ENCODE measurements at regions not wholly inside any gene's neighbourhood (a gene's known extent, or its start where the extent isn't known, plus 50 kb on each side); places are given as distances from the start of the nearest gene placed in this dataset.
"Not testable (repeated sequence)": the region's sequence is repeated elsewhere in the genome, so short reads cannot be mapped to it uniquely, and the experiment has no call there.

DNA sequence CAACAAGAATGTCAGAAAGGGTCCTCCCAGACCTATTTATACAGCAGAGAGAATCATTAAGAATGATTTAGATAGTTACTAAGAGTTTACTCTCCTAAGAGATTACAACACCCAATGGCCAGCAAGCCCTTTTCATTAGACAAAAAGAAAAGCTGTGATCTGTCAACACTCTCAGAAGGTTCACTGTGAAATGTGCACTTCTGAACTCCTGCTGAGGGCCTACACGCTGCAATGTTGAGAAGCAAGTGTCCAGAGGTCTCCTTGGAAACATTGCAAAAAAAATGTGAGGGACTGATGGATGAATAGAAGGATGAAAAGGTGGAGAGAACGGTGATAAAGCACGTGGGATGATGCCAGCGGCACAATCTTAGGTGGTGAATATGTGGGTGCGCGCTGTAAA, 70.8 kb downstream of the GOLGA6L6 start:
- TF ChIP-seq ZNF274 (IDR thresholded peaks at IDR 0.05; ENCODE audit: low read depth, low read length); YY1 (IDR thresholded peaks at IDR 0.05; ENCODE audit: insufficient read depth, insufficient read length): not testable (repeated sequence)
